ENCODE measurements at regions not wholly inside any gene's neighbourhood (a gene's known extent, or its start where the extent isn't known, plus 50 kb on each side); places are given as distances from the start of the nearest gene placed in this dataset.

- H3K27me3 ChIP-seq = no peaks in the 10 kb centered on the region
- no peaks in the 10 kb centered on the region for H3K36me3 ChIP-seq
- no peak overlapping the region for H3K27ac ChIP-seq
- intact Hi-C loops (cut with DNase I; ENCODE audit: low total_unique reads) (no loop called here), in situ Hi-C loops (cut with MboI; ENCODE audit: low sequenced_read_pairs in 4 of 4) (no loop called here)
- ATAC-seq (no peak), DNase-seq (no peak)
- H3K9me3 ChIP-seq = no peaks in the 10 kb centered on the region
- no peaks in the 10 kb centered on the region for H3K4me1 ChIP-seq
- no peak overlapping the region for H3K4me3 ChIP-seq
- no peak for TF ChIP-seq CTCF (IDR thresholded peaks at IDR 0.05 in 4 of 5, conservative IDR thresholded peaks at IDR 0.05 in 1 of 5)
- TF ChIP-seq POLR2A (IDR thresholded peaks at IDR 0.05) = no peak
Measured at GRCh38 chr12:38016602-38017001, 300.0 kb upstream of the ALG10B start.

- in situ Hi-C loops (cut with MboI; ENCODE audit: low sequenced_read_pairs in 4 of 4) = no loop called here
- no peak overlapping the region for H3K27ac ChIP-seq
- intact Hi-C loops (cut with DNase I; ENCODE audit: low total_unique reads) = no loop called here
- ATAC-seq = no peak
- peaks cover 0 to 3% (median 0%) of the 10 kb centered on the region in 3 donors for H3K9me3 ChIP-seq
- no peak for DNase-seq
- H3K4me1 ChIP-seq = no peaks in the 10 kb centered on the region
- H3K36me3 ChIP-seq = no peaks in the 10 kb centered on the region
- TF ChIP-seq CTCF (IDR thresholded peaks at IDR 0.05 in 4 of 5, conservative IDR thresholded peaks at IDR 0.05 in 1 of 5) = no peak
- TF ChIP-seq POLR2A (IDR thresholded peaks at IDR 0.05) = no peak
- H3K4me3 ChIP-seq = no peak overlapping the region
- no peaks in the 10 kb centered on the region for H3K27me3 ChIP-seq
Measured at GRCh38 chr12:38025916-38026315, 290.7 kb upstream of the ALG10B start.

DNA sequence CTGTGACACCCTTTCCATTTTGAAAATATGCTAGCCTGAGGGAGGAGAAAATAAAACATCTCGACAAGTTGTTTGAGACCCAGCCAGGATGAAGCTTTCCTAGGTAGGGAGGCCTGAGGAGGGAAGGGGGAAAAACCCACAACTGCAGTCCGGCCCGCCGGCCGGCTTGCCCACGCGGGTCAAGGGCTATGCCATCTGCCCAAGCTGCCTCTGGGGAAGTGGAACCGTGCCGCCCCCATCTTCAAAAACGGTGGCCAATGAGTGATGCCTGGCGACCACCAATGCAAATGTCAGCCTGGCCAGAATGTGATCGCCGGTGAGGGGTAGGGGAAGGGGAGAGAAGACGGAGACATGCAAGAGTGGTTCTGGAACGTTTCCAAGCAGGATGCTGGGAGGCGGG lies 263.5 kb upstream of the ALG10B start:
- no peaks in the 10 kb centered on the region for H3K27me3 ChIP-seq
- no peak overlapping the region for H3K4me3 ChIP-seq
- no peak overlapping the region for H3K27ac ChIP-seq
- H3K36me3 ChIP-seq = no peaks in the 10 kb centered on the region
- TF ChIP-seq POLR2A (IDR thresholded peaks at IDR 0.05) (no peak), CTCF (IDR thresholded peaks at IDR 0.05 in 4 of 5, conservative IDR thresholded peaks at IDR 0.05 in 1 of 5) (no peak)
- DNase-seq = no peak
- intact Hi-C loops (cut with DNase I; ENCODE audit: low total_unique reads) (no loop called here), in situ Hi-C loops (cut with MboI; ENCODE audit: low sequenced_read_pairs in 4 of 4) (no loop called here)
- H3K4me1 ChIP-seq = no peaks in the 10 kb centered on the region
- no peaks in the 10 kb centered on the region for H3K9me3 ChIP-seq
- ATAC-seq = no peak

GRCh38 chr12:38053655-38054464 lies 262.7 kb upstream of the ALG10B start:
- Histone ChIP-seq H3K36me3 (no peaks in the 10 kb centered on the region), H3K4me3 (no peak overlapping the region), H3K4me1 (no peaks in the 10 kb centered on the region), H3K27ac (no peak overlapping the region), H3K27me3 (no peaks in the 10 kb centered on the region), H3K9me3 (no peaks in the 10 kb centered on the region)
- in situ Hi-C loops (cut with MboI; ENCODE audit: low sequenced_read_pairs in 4 of 4) = no loop called here
- no peak for ATAC-seq
- DNase-seq = no peak
- TF ChIP-seq POLR2A (IDR thresholded peaks at IDR 0.05) (no peak), CTCF (IDR thresholded peaks at IDR 0.05 in 4 of 5, conservative IDR thresholded peaks at IDR 0.05 in 1 of 5) (no peak)
- intact Hi-C loops (cut with DNase I; ENCODE audit: low total_unique reads) = no loop called here
